ENCODE measurements at regions not wholly inside any gene's neighbourhood (a gene's known extent, or its start where the extent isn't known, plus 50 kb on each side); places are given as distances from the start of the nearest gene placed in this dataset.

- intact Hi-C loops (cut with micrococcal nuclease), result no loop called here
Measured at GRCh38 chr5:104189031-104189430, 626.4 kb upstream of the NUDT12 start.

GRCh38 chr5:104187656-104188055 is 625.1 kb upstream of the NUDT12 start:
- intact Hi-C loops (cut with micrococcal nuclease), result no loop called here

- intact Hi-C loops (cut with micrococcal nuclease), result no loop called here
Measured at GRCh38 chr5:104186510-104186909, 623.9 kb upstream of the NUDT12 start.

GRCh38 chr5:104186100-104186499 is 623.5 kb upstream of the NUDT12 start:
- intact Hi-C loops (cut with micrococcal nuclease), result no loop called here

GRCh38 chr5:104184264-104184663 is 621.7 kb upstream of the NUDT12 start:
- intact Hi-C loops (cut with micrococcal nuclease), result no loop called here

GRCh38 chr5:104178829-104179456 is 616.4 kb upstream of the NUDT12 start:
- intact Hi-C loops (cut with micrococcal nuclease), result loop anchor here (1.0 to 5.0 kb wide), 2 partner anchors 597 to 947 kb away; no protein-coding TSS in a partner anchor

GRCh38 chr5:104178066-104178465 is 615.5 kb upstream of the NUDT12 start:
- intact Hi-C loops (cut with micrococcal nuclease), result loop anchor here (5.0 kb wide), 1 partner anchor 946 kb away; no protein-coding TSS in a partner anchor

GRCh38 chr5:104177651-104178050 is 615.1 kb upstream of the NUDT12 start:
- intact Hi-C loops (cut with micrococcal nuclease), result loop anchor here (5.0 kb wide), 1 partner anchor 945 kb away; no protein-coding TSS in a partner anchor

- intact Hi-C loops (cut with micrococcal nuclease), result no loop called here
Measured at GRCh38 chr5:104172976-104173375, 610.4 kb upstream of the NUDT12 start.

GRCh38 chr5:104171958-104172690 is 609.5 kb upstream of the NUDT12 start:
- intact Hi-C loops (cut with micrococcal nuclease), result no loop called here

- intact Hi-C loops (cut with micrococcal nuclease), result no loop called here
Measured at GRCh38 chr5:104170926-104171325, 608.3 kb upstream of the NUDT12 start.

GRCh38 chr5:104146652-104147051 is 584.1 kb upstream of the NUDT12 start:
- intact Hi-C loops (cut with micrococcal nuclease), result no loop called here

GRCh38 chr5:104139840-104140239 is 577.3 kb upstream of the NUDT12 start:
- intact Hi-C loops (cut with micrococcal nuclease), result no loop called here

GRCh38 chr5:104130320-104130719 is 567.7 kb upstream of the NUDT12 start:
- intact Hi-C loops (cut with micrococcal nuclease), result no loop called here

- intact Hi-C loops (cut with micrococcal nuclease), result no loop called here
Measured at GRCh38 chr5:104128348-104128747, 565.8 kb upstream of the NUDT12 start.

GRCh38 chr5:104126980-104127379 is 564.4 kb upstream of the NUDT12 start:
- intact Hi-C loops (cut with micrococcal nuclease), result no loop called here

- intact Hi-C loops (cut with micrococcal nuclease), result no loop called here
Measured at GRCh38 chr5:104119529-104119928, 556.9 kb upstream of the NUDT12 start.

- intact Hi-C loops (cut with micrococcal nuclease), result no loop called here
Measured at GRCh38 chr5:104111632-104112031, 549.0 kb upstream of the NUDT12 start.

GRCh38 chr5:104096451-104096850 is 533.9 kb upstream of the NUDT12 start:
- intact Hi-C loops (cut with micrococcal nuclease), result no loop called here

- intact Hi-C loops (cut with micrococcal nuclease), result no loop called here
Measured at GRCh38 chr5:104095527-104095926, 532.9 kb upstream of the NUDT12 start.

GRCh38 chr5:104088876-104089778 is 526.5 kb upstream of the NUDT12 start:
- intact Hi-C loops (cut with micrococcal nuclease), result no loop called here

- intact Hi-C loops (cut with micrococcal nuclease), result no loop called here
Measured at GRCh38 chr5:104084896-104085295, 522.3 kb upstream of the NUDT12 start.
